RWPE1 (cell line): ENCODE measurements at regions not wholly inside any gene's neighbourhood (a gene's known extent, or its start where the extent isn't known, plus 50 kb on each side); places are given as distances from the start of the nearest gene placed in this dataset.
"Not testable (repeated sequence)": the region's sequence is repeated elsewhere in the genome, so short reads cannot be mapped to it uniquely, and the experiment has no call there.

ENCODE experiments used
- CTCF ChIA-PET: fragments of 350-600 bp; sonication (Branson Sonifier 250); formaldehyde crosslinking; extraction: SDS; loops from one replicate; lab custom pipeline; 2021; lab: Yijun Ruan, JAX
- POLR2A ChIA-PET: fragments of 400-600 bp; formaldehyde crosslinking; extraction: SDS; loops from one replicate; lab custom pipeline; 2020; ENCODE audit warnings: antibody characterized with exemption; ENCODE audit not compliant: low non-redundant PET; lab: Yijun Ruan, JAX
- DNase-seq: peaks from one replicate; pipeline ENCODE4 v3.0.0; 2012; ENCODE audit warnings: low spot score
- H3K27ac ChIP-seq: fragments of 450-650 bp; 2 replicates; pipeline ENCODE4 v1.5.1; 2017
- TF ChIP-seq, protein P1 (sequence below): fragments of 450-650 bp; conservative IDR thresholded peaks from 2 replicates; pipeline ENCODE4 v1.5.1; 2017; ENCODE audit warnings: low read depth, mild to moderate bottlenecking

DNA sequence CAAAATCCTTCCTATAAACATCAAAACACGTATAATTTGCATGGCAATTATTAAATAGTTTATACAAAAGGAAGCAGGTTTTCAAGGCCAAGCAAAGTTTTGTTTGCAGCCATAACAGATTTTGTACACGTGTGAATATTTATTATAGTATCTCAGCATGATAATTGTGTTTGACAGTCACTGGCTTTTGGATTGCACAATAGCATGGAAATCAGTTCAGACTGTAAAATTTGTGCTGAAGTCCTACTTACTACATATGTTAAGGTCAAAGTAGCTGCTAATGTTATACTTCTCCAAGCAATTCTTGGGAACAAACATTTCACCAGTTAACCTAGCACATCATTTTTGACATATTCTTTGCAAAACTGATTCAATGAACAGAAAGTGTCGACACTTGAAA lies 287.6 kb upstream of the POM121L12 start:
- TF ChIP-seq, protein P1, sequence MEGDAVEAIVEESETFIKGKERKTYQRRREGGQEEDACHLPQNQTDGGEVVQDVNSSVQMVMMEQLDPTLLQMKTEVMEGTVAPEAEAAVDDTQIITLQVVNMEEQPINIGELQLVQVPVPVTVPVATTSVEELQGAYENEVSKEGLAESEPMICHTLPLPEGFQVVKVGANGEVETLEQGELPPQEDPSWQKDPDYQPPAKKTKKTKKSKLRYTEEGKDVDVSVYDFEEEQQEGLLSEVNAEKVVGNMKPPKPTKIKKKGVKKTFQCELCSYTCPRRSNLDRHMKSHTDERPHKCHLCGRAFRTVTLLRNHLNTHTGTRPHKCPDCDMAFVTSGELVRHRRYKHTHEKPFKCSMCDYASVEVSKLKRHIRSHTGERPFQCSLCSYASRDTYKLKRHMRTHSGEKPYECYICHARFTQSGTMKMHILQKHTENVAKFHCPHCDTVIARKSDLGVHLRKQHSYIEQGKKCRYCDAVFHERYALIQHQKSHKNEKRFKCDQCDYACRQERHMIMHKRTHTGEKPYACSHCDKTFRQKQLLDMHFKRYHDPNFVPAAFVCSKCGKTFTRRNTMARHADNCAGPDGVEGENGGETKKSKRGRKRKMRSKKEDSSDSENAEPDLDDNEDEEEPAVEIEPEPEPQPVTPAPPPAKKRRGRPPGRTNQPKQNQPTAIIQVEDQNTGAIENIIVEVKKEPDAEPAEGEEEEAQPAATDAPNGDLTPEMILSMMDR: no peak
- ChIA-PET POLR2A (no interaction called here), CTCF (no interaction called here)
- DNase-seq: no peak
- H3K27ac ChIP-seq: no peak overlapping the region

DNA sequence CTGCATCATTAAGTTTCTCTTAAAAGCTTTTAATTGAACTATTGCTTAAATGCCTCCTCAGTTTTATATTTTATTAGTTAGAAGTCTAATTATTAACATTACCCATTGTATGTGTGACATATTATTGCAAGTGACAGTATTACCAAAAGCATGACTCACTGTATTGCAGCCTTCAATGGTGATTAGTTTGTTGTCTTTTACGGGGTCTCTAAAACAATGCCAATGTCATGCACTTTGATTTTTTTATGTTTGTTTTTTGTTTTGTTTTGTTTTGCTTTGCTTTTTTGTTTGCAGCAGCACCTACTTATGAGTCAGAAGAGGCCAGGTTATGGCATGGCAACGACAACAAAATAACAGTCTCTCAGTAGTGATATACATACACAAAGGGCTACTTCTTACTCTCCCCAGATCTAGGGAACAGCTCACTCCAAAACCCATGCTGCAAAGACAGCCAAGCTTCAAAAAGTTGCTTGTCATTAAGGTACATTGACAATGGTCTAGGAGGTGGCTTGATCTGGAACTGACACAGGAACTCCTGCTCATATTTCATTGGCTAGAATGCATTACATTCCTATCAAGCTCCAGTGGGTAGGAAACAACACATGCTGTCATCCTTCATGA lies 293.7 kb upstream of the POM121L12 start:
- H3K27ac ChIP-seq: no peak overlapping the region
- DNase-seq: no peak
- POLR2A ChIA-PET: no interaction called here
- CTCF ChIA-PET: no interaction called here
- TF ChIP-seq, protein P1: no peak

DNA sequence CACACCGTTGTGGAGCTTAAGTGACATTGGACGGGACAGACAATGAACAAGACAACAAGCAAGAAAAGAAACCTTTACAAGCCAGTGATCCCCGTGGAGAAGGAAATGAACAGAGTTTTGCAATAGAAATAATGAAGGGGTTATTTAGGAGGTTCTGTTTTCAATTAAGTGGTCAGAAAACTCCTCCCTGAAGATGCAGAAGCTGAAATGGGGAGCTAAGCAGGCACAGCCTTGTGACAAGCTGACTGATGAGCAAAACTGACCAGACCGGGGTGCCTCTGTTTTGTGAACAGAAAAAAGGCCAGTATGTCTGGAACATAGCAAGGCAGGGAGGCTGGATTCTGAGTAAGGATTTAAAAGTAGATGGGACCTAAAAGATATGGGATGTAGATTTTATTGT lies 299.8 kb upstream of the POM121L12 start:
- TF ChIP-seq, protein P1: no peak
- CTCF ChIA-PET: no interaction called here

DNA sequence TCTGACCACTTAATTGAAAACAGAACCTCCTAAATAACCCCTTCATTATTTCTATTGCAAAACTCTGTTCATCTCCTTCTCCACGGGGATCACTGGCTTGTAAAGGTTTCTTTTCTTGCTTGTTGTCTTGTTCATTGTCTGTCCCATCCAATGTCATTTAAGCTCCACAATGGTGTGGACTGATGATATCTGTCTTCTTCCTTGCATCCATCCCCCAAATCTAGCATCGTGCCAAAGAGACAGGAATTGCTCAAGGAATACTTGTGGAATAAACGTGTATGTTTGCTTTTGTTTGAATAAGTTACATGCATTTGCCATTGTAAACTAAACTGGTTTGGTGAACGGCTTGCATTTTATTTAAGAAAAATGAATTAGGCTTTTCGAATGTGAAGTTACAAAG lies 306.8 kb upstream of the POM121L12 start:
- CTCF ChIA-PET, POLR2A ChIA-PET, H3K27ac ChIP-seq, DNase-seq: not testable (repeated sequence)

More for the DNA sequence above, 299.8 kb upstream of the POM121L12 start:
- H3K27ac ChIP-seq: no peak overlapping the region
- no peak for DNase-seq
- POLR2A ChIA-PET: no interaction called here

GRCh38 chr7:52727632-52728031 lies 307.8 kb upstream of the POM121L12 start:
- DNase-seq: no peak
- CTCF ChIA-PET: interaction anchor here (0.5 kb wide), 1 partner anchor 368 kb away, joined by 4 read pairs; no protein-coding TSS in a partner anchor
- TF ChIP-seq, protein P1: no peak
- no peak overlapping the region for H3K27ac ChIP-seq
- POLR2A ChIA-PET: no interaction called here

DNA sequence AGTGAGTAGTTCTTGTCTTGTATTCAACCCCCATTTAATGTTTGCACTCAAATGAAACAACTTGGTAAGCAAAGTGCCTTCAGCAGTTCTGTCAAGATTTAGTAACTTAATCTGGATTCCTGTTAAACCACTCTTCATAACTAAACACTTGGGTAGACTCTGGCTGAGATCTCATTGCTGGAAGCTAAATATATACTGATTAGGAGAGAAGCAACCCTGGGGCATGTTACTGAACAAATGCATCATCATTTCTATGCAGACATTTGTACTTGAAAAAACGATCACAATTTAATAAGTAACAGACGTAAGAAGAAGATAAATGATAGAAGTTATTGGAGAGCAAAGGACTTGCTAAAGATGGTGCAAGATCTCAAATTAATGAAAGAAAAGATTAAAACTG lies 308.4 kb upstream of the POM121L12 start:
- DNase-seq: no peak
- TF ChIP-seq, protein P1: no peak
- ChIA-PET POLR2A (no interaction called here), CTCF (interaction anchor here (0.5 kb wide), 1 partner anchor 368 kb away, joined by 4 read pairs; no protein-coding TSS in a partner anchor)
- no peak overlapping the region for H3K27ac ChIP-seq

DNA sequence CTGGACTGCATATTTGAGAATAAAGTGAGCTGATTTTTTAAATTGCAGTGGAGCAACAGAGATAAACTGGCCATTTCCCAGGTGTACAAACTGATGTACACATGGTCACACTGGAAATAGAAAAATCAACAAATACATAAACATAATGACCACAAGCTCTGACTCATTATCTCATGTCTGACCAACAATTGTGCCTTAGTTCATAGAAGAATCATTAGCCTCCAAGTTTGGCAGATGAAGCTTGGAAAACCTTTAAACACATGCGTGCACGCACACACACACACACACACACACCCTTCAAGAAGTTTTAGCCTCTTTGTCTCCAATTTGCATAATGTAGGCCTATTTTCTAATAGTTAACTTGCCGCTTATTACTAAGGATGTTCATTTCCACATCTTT lies 308.9 kb upstream of the POM121L12 start:
- DNase-seq: no peak
- TF ChIP-seq, protein P1: no peak
- H3K27ac ChIP-seq: no peak overlapping the region
- ChIA-PET CTCF (no interaction called here), POLR2A (no interaction called here)
